HG02763 (cell line): ENCODE measurements at regions not wholly inside any gene's neighbourhood (a gene's known extent, or its start where the extent isn't known, plus 50 kb on each side); places are given as distances from the start of the nearest gene placed in this dataset.

Experiments
- ATAC-seq: cut with Tn5 transposase; IDR thresholded peaks from one replicate; pipeline ENCODE4 v1.9.1; 2021; ENCODE audit warnings: mild to moderate bottlenecking, moderate library complexity; ENCODE audit not compliant: unreplicated experiment

DNA sequence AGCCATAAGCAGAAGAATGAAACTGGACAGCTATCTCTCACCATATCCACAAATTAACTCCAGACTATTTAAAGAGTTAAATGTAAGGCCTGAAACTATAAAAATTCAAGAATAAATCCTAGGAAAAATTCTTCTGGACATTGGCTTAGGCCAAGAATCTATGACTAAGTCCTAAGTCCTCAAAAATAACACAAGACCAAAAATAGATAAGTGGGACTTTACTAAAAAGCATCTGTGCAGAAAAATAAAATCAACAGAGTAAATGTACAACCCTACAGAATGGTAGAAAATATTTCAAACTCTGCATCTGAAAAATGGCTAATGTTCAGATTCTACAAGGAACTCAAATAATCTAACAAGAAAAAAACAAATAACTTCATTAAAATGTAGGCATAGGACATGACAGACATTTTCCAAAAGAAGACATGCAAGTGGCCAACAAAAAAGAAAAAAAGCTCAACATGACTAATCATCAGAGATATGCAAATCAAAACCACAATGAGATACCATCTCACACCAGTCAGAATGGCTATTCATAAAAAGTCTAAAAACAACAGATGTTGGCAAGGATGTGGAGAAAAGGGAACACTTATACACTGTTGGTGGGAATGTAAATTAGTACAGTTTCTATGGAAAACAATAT lies 61.0 kb upstream of the PPFIA2 start:
- ATAC-seq: no peak

DNA sequence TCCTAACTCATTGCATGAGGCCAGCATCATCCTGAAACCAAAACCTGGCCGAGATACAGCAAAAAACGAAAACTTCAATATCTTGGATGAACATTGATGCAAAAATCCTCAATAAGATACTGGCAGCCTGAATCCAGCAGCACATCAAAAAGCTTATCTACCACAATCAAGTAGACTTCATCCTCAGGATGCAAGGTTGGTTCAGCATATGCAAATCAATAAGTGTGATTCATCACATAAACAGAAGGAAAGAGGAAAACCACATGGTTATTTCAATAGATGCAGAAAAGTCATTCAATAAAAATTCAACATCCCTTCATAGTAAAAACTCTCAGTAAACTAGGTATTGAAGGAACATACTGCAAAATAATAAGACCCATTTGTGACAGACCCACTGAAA lies 56.5 kb upstream of the PPFIA2 start:
- ATAC-seq: no peak

DNA sequence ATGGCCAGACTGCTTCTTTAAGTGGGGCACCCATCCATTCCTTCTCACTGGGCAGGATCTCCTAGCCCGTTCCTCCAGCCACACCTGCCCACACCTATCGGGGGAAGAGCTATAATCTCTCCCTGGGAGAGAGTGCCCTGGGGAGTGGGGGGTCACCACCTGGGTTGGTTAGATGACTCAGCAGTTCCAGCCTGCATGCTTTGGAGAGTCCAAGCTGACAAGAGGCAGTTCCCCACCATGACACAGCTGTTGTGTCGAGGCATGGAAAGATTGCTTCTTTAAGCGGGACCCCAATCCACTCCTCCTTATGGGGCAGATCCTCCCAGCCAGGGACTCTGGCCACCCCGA lies 52.6 kb upstream of the PPFIA2 start:
- no peak for ATAC-seq

DNA sequence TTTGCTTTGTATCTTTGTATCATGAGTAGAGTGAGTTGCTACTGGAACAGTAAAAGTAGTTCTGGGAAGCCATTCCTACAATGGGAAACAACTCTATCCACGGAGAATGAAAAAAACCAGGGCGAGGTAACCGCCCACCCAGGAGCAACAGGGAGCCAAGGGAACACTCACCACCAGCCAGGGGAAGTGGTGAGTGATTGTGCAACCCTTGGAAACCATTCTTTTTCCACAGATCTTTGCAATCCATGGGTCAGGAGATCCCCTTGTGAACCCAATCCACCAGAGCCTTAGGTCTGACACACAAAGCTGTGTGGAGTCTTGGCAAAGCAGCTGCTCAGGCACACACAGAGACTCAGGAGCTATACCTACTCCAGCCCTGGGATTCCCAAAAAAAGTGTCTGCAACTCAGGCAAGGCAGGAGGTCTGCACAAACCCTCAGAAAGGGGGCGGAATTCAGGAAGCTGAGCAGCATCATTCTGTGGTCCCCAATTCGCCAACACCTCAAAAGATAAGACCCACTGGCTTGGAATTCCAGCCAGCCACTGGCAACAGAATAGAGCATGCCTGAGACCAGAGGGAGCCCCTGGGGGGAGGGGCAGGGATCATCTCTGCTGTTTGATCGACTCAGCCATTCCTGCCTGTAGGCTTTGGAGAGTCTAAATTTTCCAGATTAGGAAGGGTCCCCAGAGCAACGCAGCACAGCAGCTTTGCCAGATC lies 52.1 kb upstream of the PPFIA2 start:
- ATAC-seq: no peak

DNA sequence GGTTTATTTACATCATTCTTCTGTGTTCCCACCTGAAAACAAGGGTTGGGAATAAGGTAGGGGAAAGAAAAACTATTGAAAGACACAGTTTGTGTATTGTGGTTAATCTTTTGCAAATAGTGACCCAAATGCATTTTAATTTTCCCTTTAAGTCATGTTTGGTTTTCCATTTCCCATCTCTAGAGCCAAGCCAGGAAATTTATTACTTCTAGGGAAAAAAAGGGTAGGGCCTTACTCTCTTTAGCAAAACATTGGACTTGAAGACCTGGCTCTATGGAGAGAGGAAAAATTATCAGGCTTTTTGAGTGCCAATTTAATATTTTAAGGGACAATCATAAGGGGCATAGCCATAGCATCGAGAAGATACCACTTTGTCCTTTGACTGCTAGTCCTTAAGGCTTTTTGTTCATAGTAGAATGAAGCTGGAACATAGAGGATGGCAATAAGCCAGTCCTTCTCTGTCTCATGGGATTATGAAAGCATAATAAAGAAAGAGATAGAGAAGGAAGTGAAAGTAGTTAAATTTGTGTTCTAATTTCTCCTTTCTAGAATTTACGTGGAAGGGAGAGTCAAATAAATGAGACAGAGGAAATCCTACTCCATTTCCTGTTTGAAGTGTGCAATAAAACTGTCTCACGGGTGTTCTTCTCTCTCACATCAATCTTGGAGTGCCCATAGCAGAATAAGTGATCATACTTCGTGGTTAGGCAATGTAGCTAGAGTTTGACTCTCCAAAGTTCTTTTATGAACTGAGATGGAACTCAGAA lies 50.9 kb upstream of the PPFIA2 start:
- peak; percentile 56 for ATAC-seq

DNA sequence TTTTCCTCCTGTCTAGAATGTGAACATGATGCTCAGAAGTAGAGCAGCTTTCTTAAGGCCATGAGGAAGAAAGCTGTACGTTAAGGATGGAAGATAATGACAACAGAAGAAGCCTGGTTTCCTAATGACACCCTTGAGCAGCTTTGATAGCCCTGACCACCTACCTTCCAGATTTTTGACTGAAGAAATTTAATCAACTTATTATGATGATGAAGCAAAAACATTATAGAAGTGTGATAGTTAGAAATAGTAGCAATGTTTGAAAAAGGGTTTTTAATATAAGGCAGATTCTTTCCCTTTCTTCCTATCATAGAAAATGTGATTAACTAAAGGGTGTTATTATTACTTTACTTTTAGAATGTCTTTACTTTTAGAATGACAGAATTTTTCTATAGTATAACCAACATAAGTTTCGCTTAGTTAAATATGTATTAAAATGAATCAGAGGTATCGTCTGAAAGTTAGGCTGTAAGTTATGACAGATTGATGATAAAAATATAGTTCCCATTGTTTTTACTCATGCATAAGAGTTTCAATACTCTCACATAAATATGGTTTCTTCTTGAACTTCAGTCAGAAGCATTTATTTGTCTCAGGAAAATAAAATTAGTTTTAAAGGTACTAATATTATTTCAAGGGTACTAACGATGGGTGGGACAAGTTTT lies 50.1 kb upstream of the PPFIA2 start:
- ATAC-seq: no peak
